ENCODE measurements at regions not wholly inside any gene's neighbourhood (a gene's known extent, or its start where the extent isn't known, plus 50 kb on each side); places are given as distances from the start of the nearest gene placed in this dataset.
"Not testable (repeated sequence)": the region's sequence is repeated elsewhere in the genome, so short reads cannot be mapped to it uniquely, and the experiment has no call there.

- no peak for DNase-seq
Measured at GRCh38 chr3:106839576-106840280, 537.5 kb upstream of the CCDC54 start.

GRCh38 chr3:106840319-106840718 is 536.9 kb upstream of the CCDC54 start:
- DNase-seq, result no peak

GRCh38 chr3:106842151-106842550 is 535.1 kb upstream of the CCDC54 start:
- DNase-seq, result no peak

DNA sequence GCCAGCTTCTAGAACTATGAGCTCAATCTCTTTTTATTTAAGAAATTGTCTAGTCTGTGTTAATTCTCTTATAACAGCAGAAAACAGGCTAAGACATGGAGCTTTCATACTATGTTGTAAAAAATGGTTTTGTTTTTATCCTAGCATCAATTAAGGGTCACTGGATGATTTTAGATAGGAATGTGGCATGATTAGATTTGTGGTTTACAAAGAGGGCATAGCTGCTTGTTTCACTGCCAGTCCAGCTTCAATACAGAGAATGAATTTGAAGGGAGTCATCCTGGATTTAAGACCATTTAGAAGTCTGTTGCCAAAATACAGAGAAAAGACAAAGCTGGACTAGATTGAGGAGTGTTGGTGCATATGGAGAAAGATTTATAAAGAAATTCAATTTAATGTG is 532.6 kb upstream of the CCDC54 start:
- no peak for DNase-seq

DNA sequence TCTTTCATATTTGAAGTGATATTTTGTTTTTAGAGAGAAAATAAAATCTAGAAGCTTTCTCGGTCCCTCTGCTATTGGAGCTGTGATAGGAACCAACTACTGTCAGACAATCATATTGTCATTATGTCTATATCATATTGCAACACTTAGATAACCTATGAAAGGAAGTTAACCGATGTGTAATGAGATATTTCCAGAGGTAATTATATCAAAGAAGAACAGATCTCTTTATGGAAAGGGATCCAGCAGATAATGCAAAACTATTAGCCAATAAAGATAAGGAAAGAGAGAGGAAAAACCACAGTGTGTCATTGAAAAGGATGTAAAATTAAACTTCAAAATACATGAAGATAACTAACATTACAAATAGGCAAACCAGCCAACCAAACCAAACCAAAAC is 529.1 kb upstream of the CCDC54 start:
- no peak for DNase-seq

GRCh38 chr3:106850437-106850836 is 526.8 kb upstream of the CCDC54 start:
- DNase-seq, result no peak

DNA sequence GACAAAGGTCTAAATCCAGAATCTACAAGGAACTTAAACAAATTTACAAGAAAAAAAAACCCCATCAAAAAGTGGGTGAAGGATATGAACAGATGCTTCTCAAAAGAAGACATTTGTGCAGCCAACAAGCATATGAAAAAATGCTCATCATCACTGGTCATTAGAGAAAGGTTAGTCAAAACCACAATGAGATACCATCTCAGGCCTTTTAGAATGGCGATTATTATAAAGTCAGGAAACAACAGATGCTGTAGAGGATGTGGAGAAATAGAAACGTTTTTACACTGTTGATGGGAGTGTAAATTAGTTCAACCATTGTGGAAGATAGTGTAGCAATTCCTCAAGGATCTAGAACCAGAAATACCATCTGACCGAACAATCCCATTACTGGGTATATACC is 518.9 kb upstream of the CCDC54 start:
- not testable (repeated sequence) for DNase-seq

GRCh38 chr3:106860182-106860581 is 517.1 kb upstream of the CCDC54 start:
- no peak for DNase-seq

GRCh38 chr3:106862067-106862466 is 515.2 kb upstream of the CCDC54 start:
- no peak for DNase-seq

GRCh38 chr3:106877627-106878026 is 499.6 kb upstream of the CCDC54 start:
- no peak for DNase-seq

GRCh38 chr3:106880206-106880605 is 497.0 kb upstream of the CCDC54 start:
- DNase-seq, result no peak

DNA sequence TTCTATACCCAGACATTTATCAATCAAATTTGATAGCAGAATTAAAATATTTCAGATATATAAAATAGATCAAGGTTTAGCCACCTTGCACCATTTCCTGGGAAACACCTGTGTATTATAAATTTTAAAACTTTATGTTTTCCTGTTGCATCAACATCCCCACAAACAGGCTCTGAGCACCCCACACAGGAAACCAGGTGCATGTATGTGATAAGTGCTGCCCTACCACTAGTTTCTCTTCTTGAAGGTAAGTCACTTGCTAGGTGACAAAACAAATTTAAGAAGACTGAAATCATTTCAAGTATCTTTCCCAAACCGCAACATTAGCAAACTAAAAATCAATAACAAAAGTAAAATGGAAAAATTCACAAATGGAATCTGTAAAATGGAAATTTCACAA is 496.1 kb upstream of the CCDC54 start:
- no peak for DNase-seq

DNA sequence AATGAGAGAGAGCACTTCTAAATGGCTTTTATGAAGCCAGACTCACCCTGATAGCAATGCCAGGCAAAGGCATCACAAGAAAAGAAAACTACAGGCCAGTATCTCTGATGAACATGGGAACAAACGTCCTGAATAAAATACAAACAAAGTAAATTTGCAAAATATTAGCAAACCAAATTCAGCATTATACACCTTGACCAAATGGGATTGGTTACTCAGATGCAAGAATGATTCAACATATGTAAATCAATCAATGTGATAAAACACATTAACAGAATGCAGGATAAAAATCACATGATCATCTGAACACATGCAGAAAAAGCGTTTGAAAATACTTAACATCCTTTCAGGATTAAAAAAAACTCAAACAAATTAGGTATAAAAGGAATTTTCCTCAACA is 494.9 kb upstream of the CCDC54 start:
- DNase-seq, result no peak

GRCh38 chr3:106906074-106906473 is 471.2 kb upstream of the CCDC54 start:
- DNase-seq, result no peak

DNA sequence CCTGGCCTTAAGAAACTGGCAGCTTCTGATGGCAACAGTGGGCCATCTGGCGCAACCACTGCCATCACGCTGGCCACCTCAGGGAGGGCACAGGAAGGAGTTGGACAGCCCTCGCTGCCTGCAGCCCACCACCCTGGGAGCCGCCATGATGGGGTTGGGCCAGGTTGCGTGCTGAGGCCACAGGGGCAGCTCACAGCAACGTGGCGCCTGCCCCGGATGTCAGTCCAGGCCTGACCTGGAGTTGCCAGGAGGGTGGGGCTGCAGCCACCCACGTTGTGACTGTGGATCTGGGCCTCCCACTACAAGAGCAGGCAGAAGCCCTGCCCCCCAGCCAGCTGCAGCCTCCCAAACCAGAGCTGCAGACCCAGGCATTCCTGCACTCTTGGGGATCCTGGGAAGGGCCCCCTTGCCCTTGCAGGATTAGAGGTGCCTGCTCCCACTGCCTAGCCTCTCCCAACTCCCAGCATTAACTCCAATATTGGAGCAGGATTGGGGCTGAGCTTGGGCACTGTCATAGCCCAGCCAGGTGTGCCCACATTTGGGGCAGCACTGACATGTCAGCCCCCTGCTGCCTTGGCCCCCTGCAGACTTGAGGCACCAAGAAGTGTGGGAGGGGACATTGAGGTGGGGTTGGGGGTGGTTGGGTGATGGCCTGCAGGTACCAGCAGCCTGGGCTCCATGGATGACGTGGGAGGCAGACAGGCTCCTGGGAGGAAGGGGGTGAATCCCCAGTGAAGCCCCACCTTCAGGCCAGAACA is 468.9 kb upstream of the CCDC54 start:
- no peak for DNase-seq

DNA sequence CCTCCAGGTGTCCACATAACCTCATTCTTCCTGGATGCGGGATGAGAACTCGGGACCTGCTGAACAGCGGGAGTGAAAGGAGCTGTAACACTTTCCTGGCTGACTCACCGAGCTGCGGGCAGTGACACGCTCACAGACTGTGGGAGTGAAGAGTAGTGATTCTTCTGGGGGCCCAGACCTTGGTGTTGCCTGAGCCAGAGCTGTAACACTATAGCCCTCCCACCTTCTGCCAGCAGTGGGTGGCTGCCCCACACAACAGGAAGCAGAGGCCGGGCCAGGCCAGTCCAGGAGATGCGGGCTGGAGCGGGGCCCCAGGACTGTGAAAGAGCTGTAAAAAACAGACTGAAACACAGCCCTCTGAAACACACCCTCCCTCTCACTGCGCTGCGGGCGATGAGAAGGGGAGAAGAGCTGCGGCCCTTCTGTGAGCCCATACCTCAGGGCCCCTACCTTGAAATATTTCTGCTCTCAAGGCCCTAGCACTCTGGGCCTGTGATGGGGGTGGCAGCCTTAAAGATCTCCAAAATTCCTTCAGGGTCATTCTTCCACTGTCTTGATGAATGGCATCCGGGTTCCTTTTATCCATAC is 464.0 kb upstream of the CCDC54 start:
- no peak for DNase-seq

- no peak for DNase-seq
Measured at GRCh38 chr3:106913966-106914365, 463.3 kb upstream of the CCDC54 start.

GRCh38 chr3:106920609-106921008 is 456.6 kb upstream of the CCDC54 start:
- DNase-seq, result no peak

DNA sequence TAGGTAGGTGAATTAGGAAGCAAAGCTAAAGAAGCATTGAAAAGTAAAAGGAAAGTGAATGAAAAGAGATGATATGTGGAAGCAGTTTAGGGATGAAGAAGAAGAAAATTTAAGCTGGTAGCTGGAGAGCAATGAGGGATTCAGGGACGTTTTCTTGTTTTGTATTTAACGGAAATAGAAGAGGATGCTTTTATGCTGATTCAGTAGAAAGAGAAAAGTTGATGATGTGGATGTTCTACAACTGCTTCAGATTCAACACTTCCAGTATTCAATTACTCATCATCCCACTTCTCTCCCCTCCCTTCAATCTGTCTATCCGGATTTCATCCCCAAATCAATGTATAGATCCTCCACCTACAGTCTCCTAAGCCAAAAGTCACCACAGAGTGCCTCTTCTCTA is 448.2 kb upstream of the CCDC54 start:
- DNase-seq, result no peak

DNA sequence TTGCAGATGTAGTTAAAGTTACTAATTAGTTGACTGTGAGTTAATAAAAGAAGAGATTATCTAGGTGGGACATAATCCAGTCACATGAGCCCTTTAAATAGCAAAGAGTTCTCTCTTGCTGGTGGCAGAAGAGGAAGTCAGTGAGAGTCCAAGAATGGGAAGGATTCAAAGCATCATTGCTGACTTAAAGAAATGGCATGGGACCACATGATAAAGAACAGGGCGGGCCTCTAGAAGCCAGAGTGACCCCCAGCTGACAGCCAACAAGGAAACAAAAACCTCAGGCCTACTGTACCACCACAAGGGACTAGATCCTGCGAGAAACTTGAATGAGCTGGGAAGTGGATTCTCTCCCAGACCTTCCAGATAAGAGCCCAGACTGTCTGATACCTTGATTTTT is 447.2 kb upstream of the CCDC54 start:
- DNase-seq, result no peak

- DNase-seq, result no peak
Measured at GRCh38 chr3:106931904-106932303, 445.3 kb upstream of the CCDC54 start.

DNA sequence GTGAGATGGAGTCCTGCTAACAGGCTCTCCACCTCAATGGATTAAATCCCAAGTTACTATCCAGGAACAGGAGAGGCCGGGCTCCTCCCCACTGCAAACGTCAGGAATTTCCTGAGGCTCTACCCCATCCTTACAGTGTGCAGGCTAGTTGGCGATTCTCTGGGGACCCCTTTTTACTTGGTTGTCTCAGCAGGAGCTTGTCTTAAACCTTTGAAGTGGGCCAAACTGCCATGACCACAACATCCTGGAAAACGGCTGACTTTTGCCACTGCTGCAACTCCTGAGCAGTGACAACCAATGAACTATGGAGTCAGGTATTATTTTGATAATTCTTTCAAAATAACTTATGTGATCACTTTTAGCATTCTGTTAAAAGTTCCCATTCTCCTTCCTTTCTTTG is 440.9 kb upstream of the CCDC54 start:
- DNase-seq, result no peak

DNA sequence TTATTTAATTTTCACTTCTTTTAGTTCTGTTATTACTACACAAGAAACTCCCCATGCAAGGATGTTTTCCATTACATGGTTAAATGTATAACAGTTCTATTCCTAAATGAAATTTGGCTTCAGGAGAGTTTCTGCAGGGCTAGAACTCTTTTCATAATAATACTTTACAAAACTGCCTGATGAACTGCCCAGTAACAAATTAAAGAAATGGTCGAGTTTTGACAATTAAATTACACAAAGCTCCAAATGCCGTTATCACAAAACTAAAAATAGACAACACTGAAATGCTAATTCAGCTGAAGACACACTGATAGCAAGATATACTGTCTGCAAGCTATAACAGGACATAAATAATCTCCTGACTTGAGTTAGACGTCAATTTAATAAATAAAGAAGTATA is 435.2 kb upstream of the CCDC54 start:
- DNase-seq, result no peak

DNA sequence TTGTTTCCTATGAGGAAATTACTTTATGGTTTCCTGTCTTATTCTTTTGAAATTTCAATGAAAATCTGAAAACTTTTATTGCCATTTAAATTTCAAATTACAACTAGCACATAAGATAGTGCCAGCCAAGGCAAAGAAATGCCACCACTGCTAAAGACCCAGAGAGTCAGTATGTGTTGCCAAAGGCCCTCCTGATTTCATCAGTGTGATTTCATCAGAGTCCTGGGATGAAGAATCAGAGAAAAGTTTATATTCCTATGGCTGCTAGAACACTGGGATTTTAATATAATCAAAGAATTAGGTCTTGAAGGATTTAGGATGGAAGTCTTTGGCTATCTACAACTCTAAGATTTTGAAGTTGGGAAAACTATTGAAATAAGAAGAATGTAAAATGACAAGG is 434.2 kb upstream of the CCDC54 start:
- DNase-seq, result no peak

Measured in NCI-H1092 treated with DMSO at 0.1 percent for 48 hours (cell line).